GM18520 (cell line): ENCODE measurements at regions not wholly inside any gene's neighbourhood (a gene's known extent, or its start where the extent isn't known, plus 50 kb on each side); places are given as distances from the start of the nearest gene placed in this dataset.

Source experiments
- ATAC-seq: cut with Tn5 transposase; IDR thresholded peaks from one replicate; pipeline ENCODE4 v1.9.1; 2021; ENCODE audit not compliant: unreplicated experiment

GRCh38 chr19:28948026-28948425, 264.9 kb downstream of the UQCRFS1 start:
- no peak for ATAC-seq

DNA sequence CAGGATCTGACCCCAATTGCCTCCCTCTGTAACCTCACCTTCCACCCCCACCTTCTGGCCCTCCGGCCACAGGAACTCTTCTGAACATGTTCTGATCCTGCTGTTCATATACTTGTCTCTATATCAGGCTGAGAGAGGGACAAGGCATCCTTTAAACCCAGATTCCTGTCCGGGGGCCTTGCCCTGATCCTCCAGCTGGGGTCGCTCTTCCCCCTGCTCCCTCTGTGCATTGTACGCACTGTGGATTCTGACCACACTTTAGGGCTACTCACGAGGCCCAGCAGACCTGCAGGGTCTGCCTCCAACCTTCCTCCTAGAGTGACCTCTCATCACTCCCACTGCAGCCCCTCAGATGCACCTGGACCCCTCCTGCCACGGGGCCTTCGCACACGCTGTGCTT, 269.3 kb downstream of the UQCRFS1 start:
- no peak for ATAC-seq

GRCh38 chr19:28941833-28942232, 271.1 kb downstream of the UQCRFS1 start:
- ATAC-seq, result no peak

- ATAC-seq, result no peak
Observed at GRCh38 chr19:28940751-28941500, 272.0 kb downstream of the UQCRFS1 start.

GRCh38 chr19:28939236-28939635, 273.7 kb downstream of the UQCRFS1 start:
- ATAC-seq, result no peak

DNA sequence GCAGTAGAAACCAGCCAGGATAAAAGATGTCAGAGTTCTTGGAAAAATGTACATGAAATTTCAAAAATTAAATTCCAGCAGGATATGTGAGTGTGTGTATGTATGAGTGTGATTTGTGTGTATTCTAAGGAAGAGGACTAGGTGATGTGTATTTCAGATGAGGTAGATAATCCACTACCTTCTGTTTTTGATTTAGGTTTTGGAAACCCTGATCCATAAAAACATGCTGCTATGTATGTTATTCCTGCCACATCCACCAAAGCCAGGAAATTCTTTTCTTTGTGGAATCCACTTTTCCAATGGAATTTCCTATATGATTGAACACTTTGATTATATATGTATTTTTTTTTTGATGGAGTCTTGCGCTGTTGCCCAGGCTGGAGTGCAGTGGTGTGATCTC, 276.9 kb downstream of the UQCRFS1 start:
- ATAC-seq, result no peak

DNA sequence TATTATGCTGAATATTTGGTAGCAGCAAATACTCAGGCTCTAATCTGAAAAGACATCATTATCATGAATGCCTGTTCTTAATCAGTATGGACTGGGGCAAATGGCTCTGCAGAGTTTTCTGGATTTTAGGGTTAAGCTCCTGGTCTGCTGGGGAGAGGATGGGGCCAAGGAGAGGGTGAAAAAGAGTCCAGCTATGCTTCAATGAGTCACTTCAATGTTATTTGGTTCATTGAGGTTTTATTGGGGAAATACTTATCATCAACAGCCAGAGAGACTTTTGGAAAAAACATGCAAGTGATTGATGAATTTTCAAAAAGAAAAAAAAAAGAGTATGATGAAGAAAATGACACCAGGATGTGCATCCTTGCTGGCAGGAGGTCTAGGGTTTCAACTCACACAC, 278.3 kb downstream of the UQCRFS1 start:
- ATAC-seq, result no peak

DNA sequence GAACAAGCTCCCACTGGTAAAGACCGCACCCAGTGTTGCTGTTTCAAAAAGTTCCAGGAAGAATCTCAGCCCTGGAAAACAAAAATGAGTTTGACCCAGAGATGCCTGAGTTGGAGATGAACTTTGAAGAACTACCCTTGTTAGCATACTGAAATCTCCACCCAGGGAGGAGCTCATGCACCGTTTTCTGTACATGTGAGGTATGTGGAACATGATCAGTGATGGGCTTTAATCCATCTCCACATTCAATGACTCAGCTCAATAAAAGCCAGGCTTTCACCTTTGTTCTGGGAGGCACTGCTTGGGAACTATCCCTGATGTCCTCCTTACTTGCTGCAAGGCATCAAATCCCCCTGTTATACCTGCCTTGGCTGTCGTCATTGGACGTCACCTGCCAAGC, 279.9 kb downstream of the UQCRFS1 start:
- ATAC-seq, result no peak

- ATAC-seq, result no peak
Observed at GRCh38 chr19:28932446-28932845, 280.5 kb downstream of the UQCRFS1 start.

DNA sequence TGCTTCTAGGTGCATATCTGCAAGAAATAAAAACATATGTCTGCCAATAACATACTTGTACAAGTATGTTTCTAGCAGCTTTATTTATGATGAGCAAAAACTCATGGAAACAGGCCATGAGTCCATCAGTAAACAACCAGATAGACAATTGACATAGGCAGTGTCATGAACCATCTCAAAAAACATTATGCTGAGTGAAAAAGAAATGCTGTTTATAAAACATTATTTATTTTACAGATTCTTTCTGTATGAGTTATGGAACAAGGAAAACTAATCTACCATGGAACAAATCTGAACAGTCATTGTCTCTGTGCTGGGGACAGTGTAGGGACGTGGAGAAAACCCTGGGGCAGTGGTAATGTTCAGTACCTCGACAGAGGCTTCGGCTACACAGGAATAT, 283.9 kb downstream of the UQCRFS1 start:
- no peak for ATAC-seq

- no peak for ATAC-seq
Observed at GRCh38 chr19:28927456-28927855, 285.5 kb downstream of the UQCRFS1 start.

- no peak for ATAC-seq
Observed at GRCh38 chr19:28920269-28921066, 292.5 kb downstream of the UQCRFS1 start.

GRCh38 chr19:28917621-28918020, 295.3 kb downstream of the UQCRFS1 start:
- ATAC-seq, result no peak

DNA sequence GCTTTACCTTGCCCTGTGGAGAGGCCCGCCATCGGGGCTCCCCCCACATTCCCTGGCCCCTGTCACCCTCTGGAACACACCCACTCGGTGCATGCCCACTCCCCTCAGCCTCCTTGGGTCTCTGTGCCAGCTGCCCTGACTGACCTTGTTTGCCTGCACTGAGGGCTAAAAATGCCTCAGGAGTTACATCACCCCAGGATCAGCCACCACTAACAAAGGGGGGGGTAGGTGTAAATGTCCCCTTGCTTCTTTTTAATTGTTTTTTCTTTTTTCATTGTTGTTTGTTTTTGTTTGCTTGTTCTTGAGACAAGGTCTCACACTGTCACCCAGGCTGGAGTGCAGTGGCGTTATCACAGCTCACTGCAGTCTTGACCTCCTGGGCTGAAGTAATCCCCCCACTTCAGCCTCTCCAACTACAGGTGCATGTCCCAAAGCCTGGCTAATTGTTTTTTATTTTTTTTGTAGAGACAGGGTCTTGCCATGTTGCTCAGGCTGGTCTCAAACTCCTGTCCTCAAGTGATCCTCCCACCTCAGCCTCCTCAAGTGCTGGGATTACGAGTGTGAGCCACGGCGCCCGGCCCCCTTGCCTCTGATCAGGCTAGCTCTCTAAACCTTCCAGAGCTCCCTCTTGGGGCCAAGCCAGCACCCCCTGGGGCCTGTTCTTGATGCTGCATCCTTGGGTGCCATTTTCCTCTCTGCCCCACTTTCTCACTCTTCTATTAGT, 297.1 kb downstream of the UQCRFS1 start:
- ATAC-seq, result no peak

DNA sequence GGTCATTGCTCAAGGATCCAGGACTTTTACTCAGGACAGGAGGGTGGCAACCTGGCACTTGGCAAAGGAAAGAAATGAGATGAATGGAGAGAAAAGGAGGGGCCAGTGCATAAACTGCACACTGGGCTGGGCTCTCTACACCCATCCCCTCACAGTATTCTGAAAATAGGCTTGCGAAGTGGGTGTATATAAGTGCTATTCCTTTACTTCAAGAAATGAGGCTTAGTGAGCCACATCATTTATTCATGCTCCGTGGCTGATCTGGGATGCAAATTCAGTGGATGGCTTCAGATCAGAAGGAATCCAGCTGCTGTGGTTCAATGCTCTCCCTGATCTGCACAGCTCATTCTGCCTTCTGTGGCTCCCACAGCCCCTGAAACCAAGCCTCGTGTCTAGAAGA, 297.7 kb downstream of the UQCRFS1 start:
- ATAC-seq, result no peak

GRCh38 chr19:28914173-28914572, 298.8 kb downstream of the UQCRFS1 start:
- no peak for ATAC-seq

- ATAC-seq, result no peak
Observed at GRCh38 chr19:28913626-28914025, 299.3 kb downstream of the UQCRFS1 start.

DNA sequence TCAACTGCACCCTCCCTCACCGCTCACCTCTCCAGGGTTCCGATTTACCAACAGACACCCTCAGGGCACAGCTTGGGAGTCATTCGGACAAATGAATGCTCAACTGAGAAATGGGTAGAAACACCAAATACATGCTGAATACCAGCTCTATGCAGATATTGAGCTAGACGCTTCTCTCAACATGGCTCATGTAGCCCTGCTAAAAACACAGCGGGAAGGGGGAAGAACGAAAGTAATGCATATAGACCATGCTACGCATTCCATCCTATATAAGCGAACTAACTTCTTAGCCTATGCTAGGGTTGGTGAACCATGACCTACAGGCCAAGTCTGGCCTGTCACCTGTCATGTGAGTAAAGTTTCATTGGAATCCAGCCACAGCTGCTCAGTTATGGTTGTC, 304.0 kb downstream of the UQCRFS1 start:
- ATAC-seq, result no peak

DNA sequence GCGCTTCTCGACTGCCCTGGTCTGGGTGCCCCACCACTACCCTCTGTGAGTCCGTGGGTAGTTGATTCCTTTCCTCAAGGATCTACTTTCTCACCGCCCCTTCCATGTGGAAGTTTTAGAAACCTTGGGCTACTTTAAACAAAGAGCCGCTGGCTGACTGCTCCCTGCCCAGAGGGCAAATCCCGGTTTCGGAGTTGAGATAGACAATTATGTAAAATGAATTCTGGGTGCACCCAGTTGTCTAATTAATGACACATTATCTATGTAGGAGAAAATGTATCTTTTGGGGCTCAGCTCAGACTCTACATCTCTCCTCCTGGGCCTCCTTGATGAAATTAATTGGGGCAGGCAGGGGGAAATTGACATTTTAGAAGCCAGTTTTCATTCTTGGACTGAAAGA, 305.4 kb downstream of the UQCRFS1 start:
- ATAC-seq, result no peak

GRCh38 chr19:28905996-28906395, 307.0 kb downstream of the UQCRFS1 start:
- ATAC-seq, result no peak

DNA sequence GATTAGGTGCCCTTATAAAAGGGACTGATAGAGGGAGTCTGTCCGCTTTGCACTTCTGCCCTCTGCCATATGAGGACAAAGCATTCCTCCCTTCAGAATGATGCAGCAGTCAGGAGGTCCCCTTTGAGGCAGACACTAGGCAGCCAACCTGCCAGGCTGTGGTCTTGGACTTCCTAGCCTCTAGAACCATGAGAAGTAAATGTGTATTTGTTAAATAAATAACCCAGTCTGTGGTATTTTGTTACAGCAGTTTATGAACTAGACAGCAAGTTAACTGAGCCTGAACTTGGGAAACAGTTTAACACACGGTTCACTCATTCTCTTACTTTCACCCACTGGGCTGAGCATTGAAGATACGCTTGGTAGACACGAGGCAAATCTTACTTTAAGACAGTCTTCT, 313.2 kb downstream of the UQCRFS1 start:
- no peak for ATAC-seq

DNA sequence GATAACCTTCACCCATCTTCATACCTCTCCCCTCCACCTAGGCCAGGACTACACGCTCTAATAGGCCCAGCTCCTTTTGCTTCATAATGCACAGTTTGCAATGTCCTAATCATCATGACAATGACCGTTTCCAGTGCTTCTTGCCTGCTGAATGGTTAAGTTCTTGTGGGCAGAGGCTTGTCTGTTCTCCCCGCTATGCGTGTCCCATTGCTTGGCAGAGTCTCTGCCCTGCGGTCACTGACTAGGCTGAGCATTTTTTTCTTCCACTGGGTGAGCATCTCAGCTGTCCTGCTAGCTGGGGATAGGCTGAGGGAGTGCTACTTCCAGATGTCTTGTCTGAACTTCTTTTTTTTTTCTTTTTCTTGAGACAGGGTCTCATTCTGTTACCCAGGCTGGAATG, 314.7 kb downstream of the UQCRFS1 start:
- ATAC-seq, result no peak
